ENCODE measurements at regions not wholly inside any gene's neighbourhood (a gene's known extent, or its start where the extent isn't known, plus 50 kb on each side); places are given as distances from the start of the nearest gene placed in this dataset.

- no peak for DNase-seq (ENCODE audit: low read depth in 2 of 2)
Measured at GRCh38 chr18:26702086-26702485, 153.7 kb upstream of the KCTD1 start.

- no peak for DNase-seq (ENCODE audit: low read depth in 2 of 2)
Measured at GRCh38 chr18:26700728-26701127, 152.4 kb upstream of the KCTD1 start.

GRCh38 chr18:26700201-26700600 is 151.8 kb upstream of the KCTD1 start:
- no peak for DNase-seq (ENCODE audit: low read depth in 2 of 2)

- no peak for DNase-seq (ENCODE audit: low read depth in 2 of 2)
Measured at GRCh38 chr18:26697186-26697884, 149.0 kb upstream of the KCTD1 start.

GRCh38 chr18:26696786-26697185 is 148.4 kb upstream of the KCTD1 start:
- no peak for DNase-seq (ENCODE audit: low read depth in 2 of 2)

GRCh38 chr18:26696308-26696707 is 148.0 kb upstream of the KCTD1 start:
- DNase-seq (ENCODE audit: low read depth in 2 of 2) = no peak

- DNase-seq (ENCODE audit: low read depth in 2 of 2) = no peak
Measured at GRCh38 chr18:26689226-26689879, 141.0 kb upstream of the KCTD1 start.

- DNase-seq (ENCODE audit: low read depth in 2 of 2) = no peak
Measured at GRCh38 chr18:26686532-26686931, 138.2 kb upstream of the KCTD1 start.

GRCh38 chr18:26685438-26686157 is 137.2 kb upstream of the KCTD1 start:
- no peak for DNase-seq (ENCODE audit: low read depth in 2 of 2)

- no peak for DNase-seq (ENCODE audit: low read depth in 2 of 2)
Measured at GRCh38 chr18:26677957-26678356, 129.6 kb upstream of the KCTD1 start.

- DNase-seq (ENCODE audit: low read depth in 2 of 2) = no peak
Measured at GRCh38 chr18:26667046-26667445, 118.7 kb upstream of the KCTD1 start.

- DNase-seq (ENCODE audit: low read depth in 2 of 2) = no peak
Measured at GRCh38 chr18:26662996-26663395, 114.6 kb upstream of the KCTD1 start.

GRCh38 chr18:26657631-26658581 is 109.6 kb upstream of the KCTD1 start:
- DNase-seq (ENCODE audit: low read depth in 2 of 2) = no peak

- DNase-seq (ENCODE audit: low read depth in 2 of 2) = no peak
Measured at GRCh38 chr18:26656944-26657536, 108.7 kb upstream of the KCTD1 start.

- no peak for DNase-seq (ENCODE audit: low read depth in 2 of 2)
Measured at GRCh38 chr18:26656431-26656943, 108.1 kb upstream of the KCTD1 start.

- DNase-seq (ENCODE audit: low read depth in 2 of 2) = no peak
Measured at GRCh38 chr18:26655525-26656430, 107.4 kb upstream of the KCTD1 start.

- DNase-seq (ENCODE audit: low read depth in 2 of 2) = no peak
Measured at GRCh38 chr18:26654616-26655524, 106.5 kb upstream of the KCTD1 start.

GRCh38 chr18:26653943-26654615 is 105.7 kb upstream of the KCTD1 start:
- DNase-seq (ENCODE audit: low read depth in 2 of 2) = no peak
